Loucy (cell line): ENCODE measurements at regions not wholly inside any gene's neighbourhood (a gene's known extent, or its start where the extent isn't known, plus 50 kb on each side); places are given as distances from the start of the nearest gene placed in this dataset.

Experiments used
- CTCF ChIP-seq: fragments of 200-600 bp; sonication (generic); conservative IDR thresholded peaks from 2 replicates; pipeline ENCODE4 v1.5.1; 2014; ENCODE audit warnings: mild to moderate bottlenecking, antibody characterized with exemption, low read length
- EZH2phosphoT487 ChIP-seq: fragments of 200-600 bp; IDR thresholded peaks from 2 replicates; pipeline ENCODE4 v1.6.1; 2018; ENCODE audit warnings: antibody characterized with exemption, mild to moderate bottlenecking, moderate library complexity, borderline replicate concordance

DNA sequence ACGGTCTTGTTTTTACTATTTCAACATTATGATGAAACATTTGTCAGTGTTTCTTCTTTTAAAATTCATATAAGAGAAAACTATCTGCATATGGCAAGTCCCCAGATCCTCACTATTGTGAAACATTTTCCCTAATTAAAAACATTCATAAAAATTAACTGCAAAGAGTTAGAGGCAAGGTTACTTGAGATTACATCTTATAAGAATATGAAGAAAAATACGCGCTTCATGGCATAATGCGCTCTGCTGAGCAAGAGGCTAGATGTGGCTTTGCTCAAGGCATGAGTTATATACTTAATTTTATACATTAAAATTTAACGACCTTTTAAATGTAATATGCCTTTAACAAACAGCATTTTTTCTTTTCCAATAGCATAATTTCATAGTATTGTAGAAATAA lies 166.4 kb upstream of the RPRM start:
- TF ChIP-seq CTCF (no peak), EZH2phosphoT487 (no peak)
